ENCODE measurements at regions not wholly inside any gene's neighbourhood (a gene's known extent, or its start where the extent isn't known, plus 50 kb on each side); places are given as distances from the start of the nearest gene placed in this dataset.

DNA sequence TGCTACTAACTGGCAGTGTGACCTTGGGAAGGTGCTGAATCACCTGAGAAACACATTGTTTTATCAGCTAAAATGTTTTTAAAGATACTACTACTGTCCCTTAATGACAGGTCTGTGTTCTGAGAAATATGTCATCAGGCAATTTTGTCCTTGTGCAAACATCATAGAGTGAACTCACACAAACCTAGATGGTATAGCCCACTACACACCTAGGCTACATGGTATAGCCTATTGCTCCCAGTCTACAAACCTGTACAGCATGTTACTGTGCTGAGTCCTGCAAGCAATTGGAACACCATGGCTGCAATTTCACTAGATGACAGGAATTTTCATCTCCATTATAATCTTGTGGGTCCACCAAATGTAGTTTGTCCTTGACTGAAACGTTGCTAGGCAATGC, 101.3 kb upstream of the GUCY1A1 start:
- TF ChIP-seq, protein P1, sequence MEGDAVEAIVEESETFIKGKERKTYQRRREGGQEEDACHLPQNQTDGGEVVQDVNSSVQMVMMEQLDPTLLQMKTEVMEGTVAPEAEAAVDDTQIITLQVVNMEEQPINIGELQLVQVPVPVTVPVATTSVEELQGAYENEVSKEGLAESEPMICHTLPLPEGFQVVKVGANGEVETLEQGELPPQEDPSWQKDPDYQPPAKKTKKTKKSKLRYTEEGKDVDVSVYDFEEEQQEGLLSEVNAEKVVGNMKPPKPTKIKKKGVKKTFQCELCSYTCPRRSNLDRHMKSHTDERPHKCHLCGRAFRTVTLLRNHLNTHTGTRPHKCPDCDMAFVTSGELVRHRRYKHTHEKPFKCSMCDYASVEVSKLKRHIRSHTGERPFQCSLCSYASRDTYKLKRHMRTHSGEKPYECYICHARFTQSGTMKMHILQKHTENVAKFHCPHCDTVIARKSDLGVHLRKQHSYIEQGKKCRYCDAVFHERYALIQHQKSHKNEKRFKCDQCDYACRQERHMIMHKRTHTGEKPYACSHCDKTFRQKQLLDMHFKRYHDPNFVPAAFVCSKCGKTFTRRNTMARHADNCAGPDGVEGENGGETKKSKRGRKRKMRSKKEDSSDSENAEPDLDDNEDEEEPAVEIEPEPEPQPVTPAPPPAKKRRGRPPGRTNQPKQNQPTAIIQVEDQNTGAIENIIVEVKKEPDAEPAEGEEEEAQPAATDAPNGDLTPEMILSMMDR (IDR thresholded peaks at IDR 0.05; ENCODE audit: low read depth, low read length): no peak
- no peak for TF ChIP-seq EZH2phosphoT487 (IDR thresholded peaks at IDR 0.05; ENCODE audit: low read depth)
